Gastroesophageal sphincter (tissue), 4 donors: ENCODE measurements at regions not wholly inside any gene's neighbourhood (a gene's known extent, or its start where the extent isn't known, plus 50 kb on each side); places are given as distances from the start of the nearest gene placed in this dataset.

Source experiments
- ATAC-seq: fragments of 150-250 bp; one replicate; pipeline ENCODE4 v1.9.1; 2016; ENCODE audit warnings: mild to moderate bottlenecking, moderate library complexity
- H3K27ac ChIP-seq, 4 donors: fragments of 200-600 bp; sonication (generic) in 3 of 4; 1 replicate in 3 of 4; 2 replicates in 1 of 4; pipeline ENCODE4 v1.5.1; 2016 to 2019
- H3K27me3 ChIP-seq: fragments of 200-600 bp; sonication (generic); one replicate; pipeline ENCODE4 v1.5.1; 2019
- H3K36me3 ChIP-seq, 2 donors: fragments of 200-600 bp; sonication (generic); one replicate each; pipeline ENCODE4 v1.5.1; 2019; ENCODE audit warnings: control low read depth in 1 of 2
- H3K4me1 ChIP-seq, 3 donors: fragments of 200-600 bp; sonication (generic); 1 replicate in 2 of 3; 2 replicates in 1 of 3; pipeline ENCODE4 v1.5.1; 2016 to 2019; ENCODE audit warnings: control low read depth in 2 of 3
- H3K4me3 ChIP-seq, 2 donors: fragments of 200-600 bp; sonication (generic); one replicate each; pipeline ENCODE4 v1.5.1; 2019; ENCODE audit warnings: mild to moderate bottlenecking in 1 of 2, moderate library complexity in 1 of 2
- H3K9me3 ChIP-seq, 3 donors: fragments of 200-600 bp; sonication (generic); one replicate each; pipeline ENCODE4 v1.5.1; 2017 to 2019; ENCODE audit warnings: control low read depth in 2 of 3
- CTCF ChIP-seq, 4 experiments: fragments of 200-600 bp in 2 of 4; fragments of 450-650 bp in 2 of 4; sonication (generic) in 1 of 4; IDR thresholded peaks; one replicate each; pipeline ENCODE4 v1.5.1; 2017 to 2019; ENCODE audit warnings: antibody characterized with exemption in 4 of 4, mild to moderate bottlenecking in 2 of 4, moderate library complexity in 2 of 4
- EP300 ChIP-seq: sonication (generic); formaldehyde crosslinking; IDR thresholded peaks from one replicate; pipeline ENCODE4 v1.6.1; 2017; ENCODE audit warnings: antibody characterized with exemption, mild to moderate bottlenecking
- POLR2A ChIP-seq, 2 donors: fragments of 450-650 bp; IDR thresholded peaks; one replicate each; pipeline ENCODE4 v1.6.1; 2017; ENCODE audit warnings: antibody characterized with exemption in 2 of 2, mild to moderate bottlenecking in 2 of 2, moderate library complexity in 1 of 2
- POLR2AphosphoS5 ChIP-seq: sonication (generic); formaldehyde crosslinking; IDR thresholded peaks from one replicate; pipeline ENCODE4 v1.6.1; 2017; ENCODE audit warnings: antibody characterized with exemption
- WGBS, 2 donors: methylation state at CpG; one replicate each; pipeline ENCODE4 v1.1.5; 2018; ENCODE audit warnings: low coverage in 1 of 2; 5-methylcytosine and 5-hydroxymethylcytosine counted together

GRCh38 chr6:100230953-100231316, 233.8 kb downstream of the SIM1 start:
- Histone ChIP-seq H3K27me3 (no peaks in the 10 kb centered on the region), H3K27ac (no peak overlapping the region), H3K4me3 (no peak overlapping the region), H3K36me3 (no peaks in the 10 kb centered on the region), H3K9me3 (no peaks in the 10 kb centered on the region), H3K4me1 (peaks cover 0 to 6% (median 4%) of the 10 kb centered on the region in 3 donors)
- 60% methylated on average over 1 of the region's 1 CpG; no CpG with 5 or more reads in 1 of the 2 donors for WGBS, 2 donors
- no peak for ATAC-seq
- no peak for TF ChIP-seq CTCF (IDR thresholded peaks at IDR 0.05)
- TF ChIP-seq POLR2AphosphoS5: no peak
- no peak for TF ChIP-seq POLR2A (IDR thresholded peaks at IDR 0.05)
- no peak for TF ChIP-seq EP300

- 86 to 92% methylated on average over 4 to 6 of the region's 6 CpGs for WGBS, 2 donors
- no peaks in the 10 kb centered on the region for H3K27me3 ChIP-seq
- H3K36me3 ChIP-seq: no peaks in the 10 kb centered on the region
- H3K4me3 ChIP-seq: no peak overlapping the region
- H3K4me1 ChIP-seq: peaks cover 0 to 6% (median 4%) of the 10 kb centered on the region in 3 donors
- H3K27ac ChIP-seq: no peak overlapping the region
- H3K9me3 ChIP-seq: no peaks in the 10 kb centered on the region
- TF ChIP-seq POLR2AphosphoS5: no peak
- TF ChIP-seq CTCF (IDR thresholded peaks at IDR 0.05): no peak
- no peak for TF ChIP-seq POLR2A (IDR thresholded peaks at IDR 0.05)
- no peak for TF ChIP-seq EP300
- no peak for ATAC-seq
These were observed 234.4 kb downstream of the SIM1 start for GRCh38 chr6:100230115-100230952.

- no peaks in the 10 kb centered on the region for H3K27me3 ChIP-seq
- peak overlapping the region in 1 of 2 donors; percentile 48 for H3K4me3 ChIP-seq
- H3K36me3 ChIP-seq: no peaks in the 10 kb centered on the region
- WGBS, 2 donors: 81 to 85% methylated on average over 5 of the region's 5 CpGs
- no peak overlapping the region for H3K27ac ChIP-seq
- H3K9me3 ChIP-seq: no peaks in the 10 kb centered on the region
- peaks cover 0 to 6% (median 4%) of the 10 kb centered on the region in 3 donors for H3K4me1 ChIP-seq
- TF ChIP-seq CTCF (IDR thresholded peaks at IDR 0.05) (no peak), POLR2AphosphoS5 (no peak), POLR2A (IDR thresholded peaks at IDR 0.05) (no peak), EP300 (no peak)
- no peak for ATAC-seq
These were observed 235.2 kb downstream of the SIM1 start for GRCh38 chr6:100229512-100229911.

GRCh38 chr6:100228834-100229441, 234.9 kb upstream of the MCHR2 start:
- Histone ChIP-seq H3K36me3 (no peaks in the 10 kb centered on the region), H3K9me3 (no peaks in the 10 kb centered on the region), H3K4me1 (peaks cover 0 to 6% (median 4%) of the 10 kb centered on the region in 3 donors), H3K27ac (peak overlapping the region in 2 of 4 donors; percentile 19 to 28), H3K4me3 (peak overlapping the region; percentile 11 to 48), H3K27me3 (no peaks in the 10 kb centered on the region)
- ATAC-seq: peak; percentile 85
- no peak for TF ChIP-seq POLR2A (IDR thresholded peaks at IDR 0.05)
- TF ChIP-seq POLR2AphosphoS5: no peak
- TF ChIP-seq CTCF (IDR thresholded peaks at IDR 0.05): no peak
- TF ChIP-seq EP300: no peak
- 0 to 1% methylated on average over 1 to 12 of the region's 30 CpGs for WGBS, 2 donors

- peak overlapping the region; percentile 11 to 48 for H3K4me3 ChIP-seq
These were observed 234.4 kb upstream of the MCHR2 start for GRCh38 chr6:100228437-100228833.

More at GRCh38 chr6:100228437-100228833, 234.4 kb upstream of the MCHR2 start:
- Histone ChIP-seq H3K4me1 (peaks cover 0 to 6% (median 4%) of the 10 kb centered on the region in 3 donors), H3K27ac (peak overlapping the region in 1 of 4 donors; percentile 28), H3K27me3 (no peaks in the 10 kb centered on the region), H3K9me3 (no peaks in the 10 kb centered on the region), H3K36me3 (no peaks in the 10 kb centered on the region)
- TF ChIP-seq EP300 (no peak), POLR2AphosphoS5 (no peak), CTCF (IDR thresholded peaks at IDR 0.05) (no peak), POLR2A (IDR thresholded peaks at IDR 0.05) (no peak)
- 30 to 39% methylated on average over 5 to 8 of the region's 8 CpGs for WGBS, 2 donors
- ATAC-seq: no peak
